Gastroesophageal sphincter (tissue), 3 donors: ENCODE measurements at regions not wholly inside any gene's neighbourhood (a gene's known extent, or its start where the extent isn't known, plus 50 kb on each side); places are given as distances from the start of the nearest gene placed in this dataset.

Experiments
- EP300 ChIP-seq: sonication (generic); formaldehyde crosslinking; IDR thresholded peaks from one replicate; pipeline ENCODE4 v1.6.1; 2017; ENCODE audit warnings: antibody characterized with exemption, mild to moderate bottlenecking
- POLR2A ChIP-seq, 2 donors: fragments of 450-650 bp; IDR thresholded peaks; one replicate each; pipeline ENCODE4 v1.6.1; 2017; ENCODE audit warnings: antibody characterized with exemption in 2 of 2, mild to moderate bottlenecking in 2 of 2, moderate library complexity in 1 of 2
- POLR2AphosphoS5 ChIP-seq: sonication (generic); formaldehyde crosslinking; IDR thresholded peaks from one replicate; pipeline ENCODE4 v1.6.1; 2017; ENCODE audit warnings: antibody characterized with exemption
- TF ChIP-seq, protein P1 (sequence below), 4 experiments: fragments of 200-600 bp in 2 of 4; fragments of 450-650 bp in 2 of 4; sonication (generic) in 1 of 4; IDR thresholded peaks; one replicate each; pipeline ENCODE4 v1.5.1; 2017 to 2019; ENCODE audit warnings: antibody characterized with exemption in 4 of 4, mild to moderate bottlenecking in 2 of 4, moderate library complexity in 2 of 4

DNA sequence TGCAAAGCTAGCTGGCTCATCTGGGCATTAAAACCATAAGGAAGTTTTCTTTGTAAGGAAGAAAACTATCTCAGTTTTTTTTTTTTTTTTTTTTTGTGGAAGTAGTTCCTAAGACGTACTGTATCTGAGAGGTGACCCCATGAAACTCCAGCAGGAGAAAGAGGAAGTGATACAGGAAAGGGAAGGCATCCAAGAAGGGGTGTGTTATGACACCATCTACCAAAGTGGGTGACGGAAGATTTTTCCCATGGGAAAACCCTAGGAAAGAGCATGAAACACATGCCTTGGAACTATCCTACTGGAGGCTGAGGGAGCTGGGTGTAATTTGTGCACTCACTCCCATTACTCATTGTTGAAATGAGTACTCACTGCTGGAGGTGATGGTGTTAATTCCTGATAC lies 63.8 kb upstream of the ARHGAP20 start:
- no peak for TF ChIP-seq POLR2A (IDR thresholded peaks at IDR 0.05)
- TF ChIP-seq, protein P1, sequence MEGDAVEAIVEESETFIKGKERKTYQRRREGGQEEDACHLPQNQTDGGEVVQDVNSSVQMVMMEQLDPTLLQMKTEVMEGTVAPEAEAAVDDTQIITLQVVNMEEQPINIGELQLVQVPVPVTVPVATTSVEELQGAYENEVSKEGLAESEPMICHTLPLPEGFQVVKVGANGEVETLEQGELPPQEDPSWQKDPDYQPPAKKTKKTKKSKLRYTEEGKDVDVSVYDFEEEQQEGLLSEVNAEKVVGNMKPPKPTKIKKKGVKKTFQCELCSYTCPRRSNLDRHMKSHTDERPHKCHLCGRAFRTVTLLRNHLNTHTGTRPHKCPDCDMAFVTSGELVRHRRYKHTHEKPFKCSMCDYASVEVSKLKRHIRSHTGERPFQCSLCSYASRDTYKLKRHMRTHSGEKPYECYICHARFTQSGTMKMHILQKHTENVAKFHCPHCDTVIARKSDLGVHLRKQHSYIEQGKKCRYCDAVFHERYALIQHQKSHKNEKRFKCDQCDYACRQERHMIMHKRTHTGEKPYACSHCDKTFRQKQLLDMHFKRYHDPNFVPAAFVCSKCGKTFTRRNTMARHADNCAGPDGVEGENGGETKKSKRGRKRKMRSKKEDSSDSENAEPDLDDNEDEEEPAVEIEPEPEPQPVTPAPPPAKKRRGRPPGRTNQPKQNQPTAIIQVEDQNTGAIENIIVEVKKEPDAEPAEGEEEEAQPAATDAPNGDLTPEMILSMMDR (IDR thresholded peaks at IDR 0.05), result no peak
- TF ChIP-seq EP300, result no peak
- TF ChIP-seq POLR2AphosphoS5, result no peak
